OCI-LY1 (cell line): ENCODE measurements at regions not wholly inside any gene's neighbourhood (a gene's known extent, or its start where the extent isn't known, plus 50 kb on each side); places are given as distances from the start of the nearest gene placed in this dataset.

Experiments used
- H2AFZ ChIP-seq: fragments of 200-600 bp; sonication (generic), shearing (Covaris generic); 2 replicates; pipeline ENCODE4 v1.6.0; 2014; ENCODE audit warnings: antibody characterized with exemption, mild to moderate bottlenecking, low read length
- H3F3A ChIP-seq: fragments of 200-600 bp; sonication (generic), shearing (Covaris generic); 2 replicates; pipeline ENCODE4 v1.6.0; 2014; ENCODE audit warnings: mild to moderate bottlenecking, antibody characterized with exemption, low read length, moderate library complexity; ENCODE audit not compliant: insufficient read depth
- H3K27ac ChIP-seq: fragments of 200-600 bp; sonication (generic); 2 replicates; pipeline ENCODE4 v1.5.1; 2014; ENCODE audit warnings: low read length, mixed run types, mild to moderate bottlenecking, low read depth; ENCODE audit not compliant: poor library complexity, severe bottlenecking
- H3K27me3 ChIP-seq: fragments of 200-600 bp; sonication (generic); 2 replicates; pipeline ENCODE4 v1.6.0; 2014; ENCODE audit warnings: antibody characterized with exemption, mild to moderate bottlenecking, low read length, moderate library complexity; ENCODE audit not compliant: insufficient read depth
- H3K36me3 ChIP-seq: fragments of 200-600 bp; sonication (generic); 2 replicates; pipeline ENCODE4 v1.6.1; 2014; ENCODE audit warnings: mild to moderate bottlenecking, antibody characterized with exemption, low read length, moderate library complexity, mixed read lengths; ENCODE audit not compliant: insufficient read depth
- H3K4me1 ChIP-seq: fragments of 200-600 bp; sonication (generic); 2 replicates; pipeline ENCODE4 v1.5.1; 2014; ENCODE audit warnings: mild to moderate bottlenecking, low read length, moderate library complexity; ENCODE audit not compliant: insufficient read depth, severe bottlenecking
- H3K4me2 ChIP-seq: fragments of 200-600 bp; sonication (generic), shearing (Covaris generic); 2 replicates; pipeline ENCODE4 v1.6.1; 2014; ENCODE audit warnings: low read length
- H3K4me3 ChIP-seq: fragments of 200-600 bp; sonication (generic); 2 replicates; pipeline ENCODE4 v1.5.1; 2014; ENCODE audit warnings: low read length, low read depth, mild to moderate bottlenecking, mixed read lengths; ENCODE audit not compliant: poor library complexity, severe bottlenecking
- H3K79me2 ChIP-seq: fragments of 200-600 bp; shearing (Covaris generic); 2 replicates; pipeline ENCODE4 v1.6.1; 2016; ENCODE audit warnings: mixed run types, low read length, mixed read lengths; ENCODE audit not compliant: insufficient read depth
- H3K9ac ChIP-seq: fragments of 200-600 bp; sonication (generic), shearing (Covaris generic); 2 replicates; pipeline ENCODE4 v1.6.1; 2014; ENCODE audit warnings: mild to moderate bottlenecking, low read length, mixed read lengths
- H3K9me2 ChIP-seq: fragments of 200-600 bp; sonication (generic), shearing (Covaris generic); 2 replicates; pipeline ENCODE4 v1.6.1; 2014; ENCODE audit warnings: low read depth, mild to moderate bottlenecking, low read length, mixed read lengths
- H3K9me3 ChIP-seq: fragments of 200-600 bp; shearing (Covaris generic); 2 replicates; pipeline ENCODE4 v1.6.1; 2014; ENCODE audit warnings: low read length, mixed read lengths
- H4K20me1 ChIP-seq: fragments of 200-600 bp; sonication (generic), shearing (Covaris generic); 2 replicates; pipeline ENCODE4 v1.6.0; 2016; ENCODE audit warnings: mild to moderate bottlenecking, low read length; ENCODE audit not compliant: insufficient read depth
- EZH2 ChIP-seq: fragments of 200-600 bp; sonication (generic), shearing (Covaris generic); IDR thresholded peaks from 2 replicates; pipeline ENCODE4 v1.8.0; 2017; ENCODE audit warnings: borderline replicate concordance, mixed run types, mild to moderate bottlenecking, antibody characterized with exemption, low read length, moderate library complexity, mixed read lengths
- TF ChIP-seq, protein P1 (sequence below): fragments of 200-600 bp; sonication (generic), shearing (Covaris generic); IDR thresholded peaks from 2 replicates; pipeline ENCODE4 v1.5.1; 2017; ENCODE audit warnings: mild to moderate bottlenecking, antibody characterized with exemption, low read length, moderate library complexity, mixed read lengths

DNA sequence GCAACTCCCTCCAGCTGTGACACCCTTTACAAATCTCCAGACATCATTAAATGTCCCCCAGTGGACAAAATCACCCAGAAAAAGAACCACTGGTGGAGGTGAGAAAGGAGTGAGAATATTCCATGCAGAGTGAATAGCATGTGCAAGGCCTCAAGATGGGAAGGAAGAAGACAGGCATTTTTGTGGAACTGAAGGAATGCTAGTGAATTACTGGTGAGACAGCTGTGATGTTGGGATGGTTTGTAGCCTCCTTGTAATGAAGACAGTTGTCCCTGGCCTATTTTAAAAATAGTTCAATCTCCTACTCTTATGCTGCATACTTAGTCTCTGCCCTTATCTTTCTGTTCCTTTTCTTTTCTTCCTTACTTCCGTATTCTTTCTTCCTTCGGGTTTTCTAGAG lies 124.9 kb upstream of the RPS23 start:
- H3K9me2 ChIP-seq, result no peaks in the 10 kb centered on the region

DNA sequence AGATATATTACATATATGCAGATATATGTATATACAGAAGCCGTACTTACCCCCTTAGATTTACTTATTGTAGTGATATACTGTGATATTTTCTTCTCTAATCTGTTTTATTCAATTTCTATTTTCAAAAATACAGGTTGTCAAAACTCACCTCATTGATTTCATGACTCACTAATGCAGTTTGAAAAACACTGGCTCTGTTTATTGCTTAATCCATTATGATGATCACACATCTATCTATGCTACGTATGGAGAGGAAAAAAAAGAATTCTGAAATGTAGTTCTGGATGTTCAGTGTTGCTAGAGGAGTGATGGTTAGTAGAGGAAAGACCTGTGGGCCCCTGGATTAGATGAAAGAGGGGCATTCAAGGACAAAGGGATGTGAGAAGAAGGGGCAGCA lies 121.0 kb upstream of the RPS23 start:
- H4K20me1 ChIP-seq, result no peaks in the 10 kb centered on the region
- no peak for TF ChIP-seq EZH2
- TF ChIP-seq, protein P1, sequence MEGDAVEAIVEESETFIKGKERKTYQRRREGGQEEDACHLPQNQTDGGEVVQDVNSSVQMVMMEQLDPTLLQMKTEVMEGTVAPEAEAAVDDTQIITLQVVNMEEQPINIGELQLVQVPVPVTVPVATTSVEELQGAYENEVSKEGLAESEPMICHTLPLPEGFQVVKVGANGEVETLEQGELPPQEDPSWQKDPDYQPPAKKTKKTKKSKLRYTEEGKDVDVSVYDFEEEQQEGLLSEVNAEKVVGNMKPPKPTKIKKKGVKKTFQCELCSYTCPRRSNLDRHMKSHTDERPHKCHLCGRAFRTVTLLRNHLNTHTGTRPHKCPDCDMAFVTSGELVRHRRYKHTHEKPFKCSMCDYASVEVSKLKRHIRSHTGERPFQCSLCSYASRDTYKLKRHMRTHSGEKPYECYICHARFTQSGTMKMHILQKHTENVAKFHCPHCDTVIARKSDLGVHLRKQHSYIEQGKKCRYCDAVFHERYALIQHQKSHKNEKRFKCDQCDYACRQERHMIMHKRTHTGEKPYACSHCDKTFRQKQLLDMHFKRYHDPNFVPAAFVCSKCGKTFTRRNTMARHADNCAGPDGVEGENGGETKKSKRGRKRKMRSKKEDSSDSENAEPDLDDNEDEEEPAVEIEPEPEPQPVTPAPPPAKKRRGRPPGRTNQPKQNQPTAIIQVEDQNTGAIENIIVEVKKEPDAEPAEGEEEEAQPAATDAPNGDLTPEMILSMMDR, result no peak
- H3K4me3 ChIP-seq, result no peak overlapping the region
- no peaks in the 10 kb centered on the region for H3K36me3 ChIP-seq
- no peaks in the 10 kb centered on the region for H3F3A ChIP-seq
- H3K9me2 ChIP-seq, result no peaks in the 10 kb centered on the region
- no peak overlapping the region for H2AFZ ChIP-seq
- no peak overlapping the region for H3K9ac ChIP-seq
- no peaks in the 10 kb centered on the region for H3K9me3 ChIP-seq
- H3K27me3 ChIP-seq, result no peaks in the 10 kb centered on the region
- no peaks in the 10 kb centered on the region for H3K79me2 ChIP-seq
- no peak overlapping the region for H3K4me2 ChIP-seq
- H3K27ac ChIP-seq, result no peak overlapping the region
- no peaks in the 10 kb centered on the region for H3K4me1 ChIP-seq

More for the DNA sequence above, 124.9 kb upstream of the RPS23 start:
- Histone ChIP-seq H3K9me3 (no peaks in the 10 kb centered on the region), H3K9ac (no peak overlapping the region), H3K27me3 (no peaks in the 10 kb centered on the region), H4K20me1 (no peaks in the 10 kb centered on the region), H3K4me2 (no peak overlapping the region), H3F3A (no peaks in the 10 kb centered on the region), H2AFZ (no peak overlapping the region), H3K36me3 (no peaks in the 10 kb centered on the region), H3K4me1 (no peaks in the 10 kb centered on the region), H3K4me3 (no peak overlapping the region), H3K79me2 (no peaks in the 10 kb centered on the region), H3K27ac (no peak overlapping the region)
- TF ChIP-seq, protein P1, result no peak

GRCh38 chr5:82397741-82398320 lies 119.7 kb upstream of the RPS23 start:
- no peak overlapping the region for H3K27ac ChIP-seq

More at GRCh38 chr5:82397741-82398320, 119.7 kb upstream of the RPS23 start:
- H3K9me3 ChIP-seq, result no peaks in the 10 kb centered on the region
- no peak overlapping the region for H3K4me3 ChIP-seq
- no peaks in the 10 kb centered on the region for H3K27me3 ChIP-seq
- TF ChIP-seq, protein P1, result no peak
- TF ChIP-seq EZH2, result no peak
- H3K4me1 ChIP-seq, result no peaks in the 10 kb centered on the region
- H3K9me2 ChIP-seq, result no peaks in the 10 kb centered on the region
- no peaks in the 10 kb centered on the region for H3K79me2 ChIP-seq
- H3K9ac ChIP-seq, result no peak overlapping the region
- no peak overlapping the region for H3K4me2 ChIP-seq
- no peaks in the 10 kb centered on the region for H4K20me1 ChIP-seq
- H3F3A ChIP-seq, result no peaks in the 10 kb centered on the region
- no peaks in the 10 kb centered on the region for H3K36me3 ChIP-seq
- H2AFZ ChIP-seq, result no peak overlapping the region
